ENCODE measurements at regions not wholly inside any gene's neighbourhood (a gene's known extent, or its start where the extent isn't known, plus 50 kb on each side); places are given as distances from the start of the nearest gene placed in this dataset. TPM values are rescaled to one million over a fixed set of nuclear protein-coding genes. Genes with fewer than 3 reads are reported as not detected.
A peak's percentile ranks its signal among the peaks of the same experiment; 100 is the strongest.

- H3K4me2 ChIP-seq, result no peak overlapping the region
- H3K9me3 ChIP-seq (ENCODE audit: low read depth), result no peaks in the 10 kb centered on the region
- no peak overlapping the region for H3K27ac Mint-ChIP-seq
- H3K4me1 Mint-ChIP-seq, result no peaks in the 10 kb centered on the region
- H4K20me1 ChIP-seq (ENCODE audit: low read depth), result no peaks in the 10 kb centered on the region
- H3F3A ChIP-seq (ENCODE audit: low read depth), result no peaks in the 10 kb centered on the region
- no peaks in the 10 kb centered on the region for H3K4me1 ChIP-seq
- no peaks in the 10 kb centered on the region for H3K27me3 Mint-ChIP-seq (ENCODE audit: insufficient read depth, low read depth)
- H3K36me3 ChIP-seq, result no peaks in the 10 kb centered on the region
- no peaks in the 10 kb centered on the region for H3K36me3 Mint-ChIP-seq
- H3K27me3 ChIP-seq, result no peaks in the 10 kb centered on the region
- H3K4me3 ChIP-seq, result no peak overlapping the region
- H2AFZ ChIP-seq (replicated peaks), result no peak overlapping the region
- no peak for DNase-seq (ENCODE audit: low spot score)
- no peak for TF ChIP-seq EZH2 (IDR thresholded peaks at IDR 0.05)
- TF ChIP-seq CTCF (IDR thresholded peaks at IDR 0.05), result no peak
- TF ChIP-seq EZH2phosphoT487 (IDR thresholded peaks at IDR 0.05), result no peak
- no peak overlapping the region for H3K4me3 Mint-ChIP-seq
- H3K79me2 ChIP-seq (ENCODE audit: low read depth), result no peaks in the 10 kb centered on the region
- H3K9ac ChIP-seq, result no peak overlapping the region
- H3K9me3 Mint-ChIP-seq, result no peaks in the 10 kb centered on the region
- no peak overlapping the region for H3K27ac ChIP-seq
These were observed 57.6 kb upstream of the SSTR1 start for GRCh38 chr14:38150075-38150474.

Small RNA genes in the stretch of these regions (small RNA-seq; reads per million reads assigned to genes)
- gene RF00406, result 0.50 reads per million, percentile 55 among the genes with 10 or more reads in this experiment
- not detected for gene RNU6-1277P
